HG02973 (cell line): ENCODE measurements at regions not wholly inside any gene's neighbourhood (a gene's known extent, or its start where the extent isn't known, plus 50 kb on each side); places are given as distances from the start of the nearest gene placed in this dataset.
"Not testable (repeated sequence)": the region's sequence is repeated elsewhere in the genome, so short reads cannot be mapped to it uniquely, and the experiment has no call there.

Source experiments
- ATAC-seq: cut with Tn5 transposase; IDR thresholded peaks from one replicate; pipeline ENCODE4 v1.9.1; 2021; ENCODE audit warnings: moderate library complexity; ENCODE audit not compliant: unreplicated experiment

GRCh38 chr1:147071142-147071541 lies 101.1 kb downstream of the PRKAB2 start:
- ATAC-seq: no peak

- no peak for ATAC-seq
These were observed 109.3 kb downstream of the PRKAB2 start for GRCh38 chr1:147062956-147063355.

GRCh38 chr1:147061880-147062279 lies 110.4 kb downstream of the PRKAB2 start:
- not testable (repeated sequence) for ATAC-seq

- ATAC-seq: no peak
These were observed 115.1 kb downstream of the NBPF12 start for GRCh38 chr1:147053269-147053668.

GRCh38 chr1:147052677-147053076 lies 114.6 kb downstream of the NBPF12 start:
- no peak for ATAC-seq

GRCh38 chr1:147052143-147052542 lies 114.0 kb downstream of the NBPF12 start:
- no peak for ATAC-seq

- ATAC-seq: no peak
These were observed 113.0 kb downstream of the NBPF12 start for GRCh38 chr1:147051136-147051535.

GRCh38 chr1:147050654-147051053 lies 112.5 kb downstream of the NBPF12 start:
- no peak for ATAC-seq

GRCh38 chr1:147046863-147047394 lies 108.8 kb downstream of the NBPF12 start:
- not testable (repeated sequence) for ATAC-seq

GRCh38 chr1:147046189-147046862 lies 108.2 kb downstream of the NBPF12 start:
- no peak for ATAC-seq
